K562 (cell line): ENCODE measurements at regions not wholly inside any gene's neighbourhood (a gene's known extent, or its start where the extent isn't known, plus 50 kb on each side); places are given as distances from the start of the nearest gene placed in this dataset.
"Not testable (repeated sequence)": the region's sequence is repeated elsewhere in the genome, so short reads cannot be mapped to it uniquely, and the experiment has no call there.

ENCODE experiments used
- ATAC-seq: fragments of 200-7000 bp; cut with Tn5 transposase; 3 replicates; pipeline ENCODE4 v1.9.1; 2020; ENCODE audit warnings: moderate library complexity
- BruUV-seq: library from RNA; stranded (reverse); fragments of 400-500 nt; replicated peaks from 2 replicates; lab custom pipeline; 2021; lab: Mats Ljungman, UMichigan
- CTCF ChIA-PET: fragments of 300-600 bp; formaldehyde crosslinking; extraction: SDS; loops from one replicate; lab custom pipeline; 2021; ENCODE audit warnings: low intra/inter-chr PET ratio; lab: Yijun Ruan, JAX
- POLR2A ChIA-PET: fragments of 300-600, 350-650 bp; sonication (Branson Sonifier 250); formaldehyde crosslinking; extraction: SDS; loops from one replicate; lab custom pipeline; 2021; ENCODE audit warnings: antibody characterized with exemption, inconsistent platforms; lab: Yijun Ruan, JAX
- DNase-seq, 4 experiments: peaks; one replicate each; pipeline versions ENCODE4 v3.0.0 to v3.0.0-alpha.2; 2011 to 2018; ENCODE audit warnings: low spot score in 3 of 4, mixed read lengths in 3 of 4; ENCODE audit errors: extremely low read depth in 1 of 4
- FAIRE-seq: peaks from 2 replicates; lab custom pipeline; 2011; peaks lifted over from hg19 to GRCh38; lab: Jason Lieb, UNC
- H2AFZ ChIP-seq: 2 replicates; pipeline ENCODE4 v1.6.0; 2011; ENCODE audit warnings: low read depth, low read length, control low read depth, inconsistent platforms
- H3K27ac ChIP-seq: fragments of 200-600 bp; 3 replicates; pipeline ENCODE4 v1.8.0; 2011; ENCODE audit warnings: low read depth, mild to moderate bottlenecking, control low read depth, inconsistent platforms, low read length, moderate library complexity, mixed read lengths; ENCODE audit errors: extremely low read depth
- H3K27me3 ChIP-seq, 2 experiments: fragments of 300-600 bp in 1 of 2; 2 replicates in 1 of 2; 3 replicates in 1 of 2; pipeline versions ENCODE4 v1.6.0 to v1.8.0; 2011; ENCODE audit warnings: inconsistent platforms in 2 of 2, low read length in 2 of 2, mild to moderate bottlenecking in 1 of 2, mixed read lengths in 1 of 2, moderate library complexity in 1 of 2; ENCODE audit not compliant: control insufficient read depth in 2 of 2, insufficient read depth in 2 of 2
- H3K36me3 ChIP-seq: fragments of 300-600 bp; 3 replicates; pipeline ENCODE4 v1.8.0; 2011; ENCODE audit warnings: mild to moderate bottlenecking, low read length, inconsistent platforms; ENCODE audit not compliant: control insufficient read depth, insufficient read depth
- H3K4me1 ChIP-seq, 2 experiments: fragments of 200-600 bp in 1 of 2; replicated peaks in 1 of 2; 2 replicates in 1 of 2; 3 replicates in 1 of 2; pipeline versions ENCODE4 v1.5.1 to v1.8.0; 2011; ENCODE audit warnings: inconsistent platforms in 2 of 2, low read length in 2 of 2, mild to moderate bottlenecking in 1 of 2, mixed read lengths in 1 of 2, moderate library complexity in 1 of 2; ENCODE audit not compliant: control insufficient read depth in 2 of 2, insufficient read depth in 2 of 2
- H3K4me2 ChIP-seq: 2 replicates; pipeline ENCODE4 v1.6.1; 2011; ENCODE audit warnings: low read length, control low read depth, inconsistent platforms, mixed read lengths; ENCODE audit not compliant: insufficient read depth
- H3K4me3 ChIP-seq: fragments of 200-600 bp; sonication (generic), shearing (Covaris generic); 2 replicates; pipeline ENCODE4 v1.5.1; 2016; ENCODE audit warnings: control low read depth, inconsistent platforms
- H3K79me2 ChIP-seq: fragments of 200-600 bp; 3 replicates; pipeline ENCODE4 v1.8.0; 2011; ENCODE audit warnings: low read length, inconsistent platforms; ENCODE audit not compliant: control insufficient read depth, insufficient read depth
- H3K9ac ChIP-seq, 2 experiments: 2 replicates each; pipeline versions ENCODE4 v1.6.0 to v1.6.1; 2011; ENCODE audit warnings: low read depth in 2 of 2, low read length in 2 of 2, control low read depth in 1 of 2, inconsistent platforms in 1 of 2, mild to moderate bottlenecking in 1 of 2, mixed read lengths in 1 of 2; ENCODE audit not compliant: insufficient read depth in 1 of 2
- H3K9me1 ChIP-seq: one replicate; pipeline ENCODE4 v1.6.0; 2011; ENCODE audit warnings: inconsistent platforms, mild to moderate bottlenecking, low read length, moderate library complexity; ENCODE audit not compliant: control insufficient read depth, insufficient read depth
- H3K9me3 ChIP-seq: replicated peaks from 2 replicates; pipeline ENCODE4 v1.5.1; 2011; ENCODE audit warnings: low read depth, low read length, inconsistent platforms; ENCODE audit not compliant: control insufficient read depth, insufficient read depth
- H4K20me1 ChIP-seq: replicated peaks from 2 replicates; pipeline ENCODE4 v1.6.1; 2011; ENCODE audit warnings: low read length, inconsistent platforms, mixed read lengths; ENCODE audit not compliant: control insufficient read depth, insufficient read depth
- BRF1 ChIP-seq: IDR thresholded peaks from 3 replicates; pipeline ENCODE4 v1.6.1; 2011; ENCODE audit warnings: borderline replicate concordance, mild to moderate bottlenecking; ENCODE audit not compliant: insufficient read length; ENCODE audit errors: extremely low read depth
- CCAR2 ChIP-seq: fragments of 200-400 bp; formaldehyde crosslinking; IDR thresholded peaks from 2 replicates; pipeline ENCODE4 v1.6.1; 2017; ENCODE audit warnings: mild to moderate bottlenecking, low read depth, low read length
- COPS2 ChIP-seq: fragments of 450-650 bp; conservative IDR thresholded peaks from 2 replicates; pipeline ENCODE4 v1.6.1; 2016; ENCODE audit warnings: mild to moderate bottlenecking, moderate library complexity
- ETV1 ChIP-seq: fragments of 450-650 bp; conservative IDR thresholded peaks from 2 replicates; pipeline ENCODE4 v1.6.1; 2016; ENCODE audit warnings: missing genetic modification characterization, control low read depth, low read depth, missing compliant biosample characterization
- HCFC1 ChIP-seq: IDR thresholded peaks from 2 replicates; pipeline ENCODE4 v1.6.1; 2012; ENCODE audit warnings: low read depth, low read length, improper control_type of control experiment
- IRF2 ChIP-seq: sonication (generic); formaldehyde crosslinking; IDR thresholded peaks from 2 replicates; pipeline ENCODE4 v1.8.1; 2022; ENCODE audit warnings: mild to moderate bottlenecking, missing genetic modification reagents
- MAFK ChIP-seq: IDR thresholded peaks from 2 replicates; pipeline ENCODE4 v1.6.1; 2011; ENCODE audit warnings: low read length, improper control_type of control experiment
- POLR2G ChIP-seq: fragments of 200-400 bp; formaldehyde crosslinking; IDR thresholded peaks from 2 replicates; pipeline ENCODE4 v1.6.1; 2017; ENCODE audit warnings: low read depth, mild to moderate bottlenecking, antibody characterized with exemption, low read length, moderate library complexity
- STAT5B ChIP-seq: fragments of 250-450 bp; sonication (Bioruptor Pico); IDR thresholded peaks from 2 replicates; pipeline ENCODE4 v1.8.0; 2021; ENCODE audit warnings: mild to moderate bottlenecking, inconsistent platforms
- ZBED1 ChIP-seq: IDR thresholded peaks from 2 replicates; pipeline ENCODE4 v1.6.1; 2014
- ZNF146 ChIP-seq: IDR thresholded peaks from one replicate; pipeline ENCODE4 v1.6.1; 2018; ENCODE audit warnings: missing compliant biosample characterization; ENCODE audit not compliant: unreplicated experiment
- ZNF324 ChIP-seq: fragments of 250-450 bp; sonication (Bioruptor Pico); IDR thresholded peaks from 2 replicates; pipeline ENCODE4 v1.4.0; 2020; ENCODE audit warnings: mild to moderate bottlenecking
- ZNF436 ChIP-seq: fragments of 250-450, 450-650 bp; sonication (Bioruptor Pico); formaldehyde crosslinking; IDR thresholded peaks from 2 replicates; pipeline ENCODE4 v1.7.0; 2020; ENCODE audit warnings: mild to moderate bottlenecking
- WGBS: fragments of 100-300 bp; shearing (Covaris generic); methylation state at CpG from one replicate; pipeline ENCODE4 v1.1.6; 2016; ENCODE audit warnings: low coverage, mixed read lengths; ENCODE audit not compliant: insufficient coverage; ENCODE audit errors: missing lambda C conversion rate; 5-methylcytosine and 5-hydroxymethylcytosine counted together
- in situ Hi-C: fragments of 300-500 bp; cut with MboI; formaldehyde crosslinking; loops from 4 replicates; pipeline ENCODE4 v1.15.0; 2018; ENCODE audit warnings: inconsistent platforms, mixed read lengths
- intact Hi-C: fragments of 100-400 bp; cut with micrococcal nuclease; formaldehyde crosslinking; loops from 2 replicates; pipeline ENCODE4 v1.14.2; 2022
- TF ChIP-seq, protein P1 (sequence below): fragments of 450-650 bp; formaldehyde crosslinking; IDR thresholded peaks from 2 replicates; pipeline ENCODE4 v1.4.0; 2022; ENCODE audit warnings: missing genetic modification characterization

DNA sequence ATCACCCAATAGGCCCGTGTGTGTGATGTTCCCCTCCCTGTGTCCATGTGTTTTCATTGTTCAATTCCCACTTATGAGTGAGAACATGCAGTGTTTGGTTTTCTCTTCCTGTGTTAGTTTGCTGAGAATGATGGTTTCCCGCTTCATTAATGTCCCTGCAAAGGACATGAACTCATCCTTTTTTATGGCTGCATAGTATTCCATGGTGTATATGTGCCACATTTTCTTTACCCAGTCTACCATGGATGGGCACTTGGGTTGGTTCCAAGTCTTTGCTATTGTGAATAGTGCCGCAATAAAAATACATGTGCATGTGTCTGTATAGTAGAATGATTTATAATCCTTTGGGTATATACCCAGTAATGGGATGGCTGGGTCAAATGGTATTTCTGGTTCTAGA, 568.1 kb downstream of the MATN1 start:
- H3K9me3 ChIP-seq, DNase-seq, H3K9ac ChIP-seq, ATAC-seq, in situ Hi-C loops, CTCF ChIA-PET, H3K4me2 ChIP-seq, H2AFZ ChIP-seq, H3K27ac ChIP-seq, H3K9me1 ChIP-seq, H3K79me2 ChIP-seq, H3K4me3 ChIP-seq, FAIRE-seq, intact Hi-C loops, H3K27me3 ChIP-seq, H3K4me1 ChIP-seq, BruUV-seq, H3K36me3 ChIP-seq, H4K20me1 ChIP-seq, POLR2A ChIA-PET: not testable (repeated sequence)
- peak; percentile 79 for TF ChIP-seq ZNF146 (CRISPR knock-in tag)
- WGBS = 2% methylated on average over 3 of the region's 3 CpGs

DNA sequence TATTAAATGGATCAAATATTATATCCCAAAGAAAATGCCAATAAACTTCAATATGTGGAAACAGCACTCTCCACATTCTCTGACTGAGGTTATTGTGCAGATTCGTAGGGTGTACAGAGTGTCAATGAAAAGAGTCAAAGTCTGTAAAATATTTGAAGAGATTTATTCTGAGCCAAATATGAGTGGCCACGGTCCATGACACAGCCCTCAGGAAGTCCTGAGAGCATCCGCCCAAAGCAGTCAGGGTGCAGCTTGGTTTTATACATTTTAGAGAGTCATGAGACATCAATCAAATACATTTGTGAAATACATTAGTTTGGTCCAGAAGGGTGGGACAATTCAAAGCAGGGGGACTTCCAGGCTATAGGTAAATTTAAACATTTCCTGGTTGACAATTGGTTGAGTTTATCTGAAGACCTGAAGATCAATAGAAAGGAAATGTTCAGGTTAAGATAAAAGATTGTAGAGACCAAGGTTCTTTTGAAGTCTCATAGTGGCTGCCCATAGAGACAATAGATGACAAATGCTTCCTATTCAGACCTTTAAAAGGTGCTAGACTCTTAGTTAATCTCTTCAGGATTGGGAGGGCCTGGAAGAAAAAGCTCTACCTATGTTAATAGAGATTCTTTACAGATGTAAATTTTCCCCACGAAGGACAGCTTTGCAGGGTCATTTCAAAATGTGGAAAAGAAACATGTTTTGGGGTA, 569.5 kb downstream of the MATN1 start:
- Histone ChIP-seq H3K4me1 (peaks cover 0 to under 1% of the 10 kb centered on the region in 2 experiments; a peak in 2 of 5 replicates), H3K79me2 (no peaks in the 10 kb centered on the region), H3K4me3 (no peak overlapping the region), H4K20me1 (no peaks in the 10 kb centered on the region), H3K9me3 (no peaks in the 10 kb centered on the region)
- in situ Hi-C loops = no loop called here
- no peak for ATAC-seq
- no peak for FAIRE-seq
- WGBS = 0% methylated on average over 4 of the region's 4 CpGs
- CTCF ChIA-PET = no interaction called here
- DNase-seq = no peak
- intact Hi-C loops = no loop called here
- no TSS peak for BruUV-seq
- TF ChIP-seq ZNF436 (CRISPR knock-in tag) = no peak
- TF ChIP-seq, protein P1, sequence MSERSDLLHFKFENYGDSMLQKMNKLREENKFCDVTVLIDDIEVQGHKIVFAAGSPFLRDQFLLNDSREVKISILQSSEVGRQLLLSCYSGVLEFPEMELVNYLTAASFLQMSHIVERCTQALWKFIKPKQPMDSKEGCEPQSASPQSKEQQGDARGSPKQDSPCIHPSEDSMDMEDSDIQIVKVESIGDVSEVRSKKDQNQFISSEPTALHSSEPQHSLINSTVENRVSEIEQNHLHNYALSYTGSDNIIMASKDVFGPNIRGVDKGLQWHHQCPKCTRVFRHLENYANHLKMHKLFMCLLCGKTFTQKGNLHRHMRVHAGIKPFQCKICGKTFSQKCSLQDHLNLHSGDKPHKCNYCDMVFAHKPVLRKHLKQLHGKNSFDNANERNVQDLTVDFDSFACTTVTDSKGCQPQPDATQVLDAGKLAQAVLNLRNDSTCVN (CRISPR knock-in tag) = no peak
- TF ChIP-seq IRF2 (CRISPR knock-in tag) = no peak
- TF ChIP-seq COPS2 = no peak
- TF ChIP-seq ZNF324 = no peak
- no peak for TF ChIP-seq BRF1
- TF ChIP-seq POLR2G = no peak
- no peak for TF ChIP-seq MAFK
- TF ChIP-seq CCAR2 = no peak
- no peak for TF ChIP-seq HCFC1
- TF ChIP-seq ETV1 = no peak
- TF ChIP-seq STAT5B (CRISPR knock-in tag) = no peak
- no peak for TF ChIP-seq ZBED1
- TF ChIP-seq, all 486 proteins: peak for 0
- Histone ChIP-seq H3K27me3 (peaks cover 0 to 5% of the 10 kb centered on the region in 2 experiments; a peak in 1 of 5 replicates), H3K27ac (no peak overlapping the region), H2AFZ (no peak overlapping the region), H3K9ac (no peak overlapping the region), H3K9me1 (no peaks in the 10 kb centered on the region), H3K4me2 (no peak overlapping the region), H3K36me3 (no peaks in the 10 kb centered on the region)
- POLR2A ChIA-PET = interaction anchor here (0.7 kb wide), 1 partner anchor 13 kb away, joined by 3 read pairs; no protein-coding TSS in a partner anchor
